ENCODE measurements at regions not wholly inside any gene's neighbourhood (a gene's known extent, or its start where the extent isn't known, plus 50 kb on each side); places are given as distances from the start of the nearest gene placed in this dataset.

- no peak for TF ChIP-seq CTCF (IDR thresholded peaks at IDR 0.05; ENCODE audit: low read depth, low read length)
- TF ChIP-seq EZH2phosphoT487 (IDR thresholded peaks at IDR 0.05; ENCODE audit: low read depth): no peak
Observed at GRCh38 chr2:222080141-222080540, 218.7 kb downstream of the PAX3 start.
